ENCODE measurements at regions not wholly inside any gene's neighbourhood (a gene's known extent, or its start where the extent isn't known, plus 50 kb on each side); places are given as distances from the start of the nearest gene placed in this dataset.
A peak's percentile ranks its signal among the peaks of the same experiment; 100 is the strongest.

DNA sequence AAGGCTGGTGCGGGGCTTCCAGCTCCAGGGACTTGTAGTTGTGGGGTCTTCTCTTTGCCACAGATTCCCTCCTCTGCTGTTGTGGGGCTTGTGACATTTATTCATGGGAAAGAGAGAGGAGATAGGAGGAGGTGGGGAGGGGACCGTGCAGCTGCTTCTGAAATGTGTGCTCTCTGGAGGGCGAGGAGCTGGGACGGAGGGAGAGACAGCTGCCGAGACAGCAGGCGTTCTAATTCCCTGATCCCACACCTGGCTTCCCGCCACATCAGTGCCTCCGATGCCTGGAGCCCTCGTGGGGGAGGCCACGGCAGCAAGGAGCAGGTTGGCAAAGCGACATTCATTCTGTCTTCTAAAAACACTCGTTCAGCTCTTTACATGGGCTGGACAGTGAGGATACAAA is 164.4 kb downstream of the USP12 start:
- H3K27ac ChIP-seq (ENCODE audit: poor library complexity, severe bottlenecking), result no peak overlapping the region
- no peaks in the 10 kb centered on the region for H3K4me1 ChIP-seq (ENCODE audit: insufficient read depth, poor library complexity, severe bottlenecking)
- no peaks in the 10 kb centered on the region for H3K9me3 ChIP-seq (ENCODE audit: severe bottlenecking)
- no peaks in the 10 kb centered on the region for H3K36me3 ChIP-seq (ENCODE audit: low read depth)
- DNase-seq (ENCODE audit: low spot score) (no peak), ATAC-seq (ENCODE audit: low read depth) (no peak)
- peaks cover 5% of the 10 kb centered on the region for H3K27me3 ChIP-seq (ENCODE audit: insufficient read depth, poor library complexity, severe bottlenecking)
- H3K4me3 ChIP-seq (ENCODE audit: severe bottlenecking), result no peak overlapping the region
- TF ChIP-seq, protein P1, sequence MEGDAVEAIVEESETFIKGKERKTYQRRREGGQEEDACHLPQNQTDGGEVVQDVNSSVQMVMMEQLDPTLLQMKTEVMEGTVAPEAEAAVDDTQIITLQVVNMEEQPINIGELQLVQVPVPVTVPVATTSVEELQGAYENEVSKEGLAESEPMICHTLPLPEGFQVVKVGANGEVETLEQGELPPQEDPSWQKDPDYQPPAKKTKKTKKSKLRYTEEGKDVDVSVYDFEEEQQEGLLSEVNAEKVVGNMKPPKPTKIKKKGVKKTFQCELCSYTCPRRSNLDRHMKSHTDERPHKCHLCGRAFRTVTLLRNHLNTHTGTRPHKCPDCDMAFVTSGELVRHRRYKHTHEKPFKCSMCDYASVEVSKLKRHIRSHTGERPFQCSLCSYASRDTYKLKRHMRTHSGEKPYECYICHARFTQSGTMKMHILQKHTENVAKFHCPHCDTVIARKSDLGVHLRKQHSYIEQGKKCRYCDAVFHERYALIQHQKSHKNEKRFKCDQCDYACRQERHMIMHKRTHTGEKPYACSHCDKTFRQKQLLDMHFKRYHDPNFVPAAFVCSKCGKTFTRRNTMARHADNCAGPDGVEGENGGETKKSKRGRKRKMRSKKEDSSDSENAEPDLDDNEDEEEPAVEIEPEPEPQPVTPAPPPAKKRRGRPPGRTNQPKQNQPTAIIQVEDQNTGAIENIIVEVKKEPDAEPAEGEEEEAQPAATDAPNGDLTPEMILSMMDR (IDR thresholded peaks at IDR 0.05; ENCODE audit: poor library complexity, severe bottlenecking), result no peak

DNA sequence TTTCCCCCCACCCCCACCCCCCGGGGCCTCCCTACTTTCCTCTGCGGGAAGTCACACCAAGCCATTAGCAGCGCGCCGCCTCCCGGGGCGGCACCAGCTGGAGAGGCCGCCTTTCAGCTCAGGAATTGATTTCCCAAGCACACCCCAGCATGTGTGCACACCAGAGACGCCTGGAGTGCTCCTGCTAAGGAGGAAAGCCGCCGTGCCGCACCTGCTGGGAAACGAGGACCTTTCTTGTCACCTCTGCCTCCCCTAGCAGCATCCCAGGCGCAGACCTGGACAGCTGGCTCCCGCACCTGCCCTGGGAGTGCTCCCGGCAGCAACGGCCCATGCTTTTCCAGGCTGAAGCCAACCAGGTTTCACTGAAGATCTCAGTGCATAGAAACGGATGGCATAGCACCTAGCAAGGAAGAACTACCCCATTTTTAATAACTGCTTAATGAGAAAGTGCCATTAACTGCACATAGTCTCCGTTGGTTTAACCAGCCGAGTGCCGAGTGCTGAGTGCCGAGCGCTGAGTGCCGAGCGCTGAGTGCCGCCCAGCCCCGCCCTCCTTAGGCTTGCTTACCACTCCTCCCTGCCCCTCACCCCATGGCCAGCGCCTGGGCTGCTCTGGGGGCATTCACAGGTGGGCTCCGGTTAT is 165.0 kb downstream of the USP12 start:
- DNase-seq (ENCODE audit: low spot score), result no peak
- Histone ChIP-seq H3K36me3 (ENCODE audit: low read depth) (no peaks in the 10 kb centered on the region), H3K4me1 (ENCODE audit: insufficient read depth, poor library complexity, severe bottlenecking) (no peaks in the 10 kb centered on the region), H3K27me3 (ENCODE audit: insufficient read depth, poor library complexity, severe bottlenecking) (peaks cover 5% of the 10 kb centered on the region), H3K9me3 (ENCODE audit: severe bottlenecking) (no peaks in the 10 kb centered on the region), H3K27ac (ENCODE audit: poor library complexity, severe bottlenecking) (no peak overlapping the region), H3K4me3 (ENCODE audit: severe bottlenecking) (no peak overlapping the region)
- peak; percentile 35; the same call in 1 of the 3 replicates for ATAC-seq (ENCODE audit: low read depth)
- TF ChIP-seq, protein P1 (IDR thresholded peaks at IDR 0.05; ENCODE audit: poor library complexity, severe bottlenecking), result no peak

DNA sequence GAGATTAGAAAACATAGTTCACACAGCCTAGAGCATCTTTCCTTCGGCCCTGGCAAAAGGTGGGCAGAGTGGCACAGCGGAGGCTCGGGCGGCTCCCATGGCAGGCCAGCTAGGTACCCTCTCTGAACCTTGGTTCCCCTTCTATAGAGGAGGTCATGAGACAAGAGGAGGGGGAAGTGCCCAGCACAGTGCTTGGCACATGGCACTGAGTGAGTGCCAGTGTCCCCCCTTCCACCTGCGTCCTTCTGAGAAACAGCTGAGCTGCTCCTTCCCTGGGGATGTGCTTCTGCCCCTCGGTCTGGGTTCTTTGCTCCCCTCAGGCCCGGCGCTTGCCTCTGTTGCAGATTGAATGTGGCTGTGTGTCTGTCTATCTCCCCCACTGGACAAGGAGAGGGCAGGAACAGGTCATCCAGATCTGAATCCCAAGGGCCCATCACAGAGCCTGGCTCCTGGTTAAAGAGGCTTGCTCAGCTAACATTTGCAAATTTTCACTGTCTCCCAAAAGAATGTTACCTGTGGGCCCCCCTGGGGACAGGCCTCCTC is 165.6 kb downstream of the USP12 start:
- Histone ChIP-seq H3K4me3 (ENCODE audit: severe bottlenecking) (no peak overlapping the region), H3K9me3 (ENCODE audit: severe bottlenecking) (no peaks in the 10 kb centered on the region), H3K36me3 (ENCODE audit: low read depth) (no peaks in the 10 kb centered on the region), H3K27me3 (ENCODE audit: insufficient read depth, poor library complexity, severe bottlenecking) (peaks cover 5% of the 10 kb centered on the region), H3K27ac (ENCODE audit: poor library complexity, severe bottlenecking) (no peak overlapping the region), H3K4me1 (ENCODE audit: insufficient read depth, poor library complexity, severe bottlenecking) (no peaks in the 10 kb centered on the region)
- ATAC-seq (ENCODE audit: low read depth), result no peak
- DNase-seq (ENCODE audit: low spot score), result no peak
- TF ChIP-seq, protein P1 (IDR thresholded peaks at IDR 0.05; ENCODE audit: poor library complexity, severe bottlenecking), result no peak

DNA sequence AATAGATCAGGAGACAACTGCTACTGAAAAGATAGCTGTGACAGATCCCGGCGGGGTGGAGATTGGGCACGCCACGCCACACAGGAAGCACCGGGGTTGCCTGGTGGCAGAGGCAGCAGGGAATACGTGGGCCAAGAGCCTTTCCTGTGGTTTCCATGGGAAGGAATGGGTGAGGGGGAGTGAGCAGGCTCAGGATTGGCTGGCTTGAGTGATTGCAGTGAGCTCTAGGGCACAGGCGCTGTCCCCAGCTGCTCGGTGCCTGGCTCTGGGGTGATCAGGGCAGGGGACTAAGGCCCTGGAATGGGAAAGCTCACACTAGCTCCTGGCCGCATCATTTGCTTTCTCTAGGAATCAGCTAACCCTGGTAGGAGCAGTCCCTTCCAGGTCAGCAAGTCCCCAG is 166.1 kb downstream of the USP12 start:
- TF ChIP-seq, protein P1 (IDR thresholded peaks at IDR 0.05; ENCODE audit: poor library complexity, severe bottlenecking), result no peak
- H3K27ac ChIP-seq (ENCODE audit: poor library complexity, severe bottlenecking), result no peak overlapping the region
- no peak overlapping the region for H3K4me3 ChIP-seq (ENCODE audit: severe bottlenecking)
- peaks cover 5% of the 10 kb centered on the region for H3K27me3 ChIP-seq (ENCODE audit: insufficient read depth, poor library complexity, severe bottlenecking)
- no peaks in the 10 kb centered on the region for H3K36me3 ChIP-seq (ENCODE audit: low read depth)
- no peaks in the 10 kb centered on the region for H3K4me1 ChIP-seq (ENCODE audit: insufficient read depth, poor library complexity, severe bottlenecking)
- no peaks in the 10 kb centered on the region for H3K9me3 ChIP-seq (ENCODE audit: severe bottlenecking)
- ATAC-seq (ENCODE audit: low read depth) (no peak), DNase-seq (ENCODE audit: low spot score) (no peak)

DNA sequence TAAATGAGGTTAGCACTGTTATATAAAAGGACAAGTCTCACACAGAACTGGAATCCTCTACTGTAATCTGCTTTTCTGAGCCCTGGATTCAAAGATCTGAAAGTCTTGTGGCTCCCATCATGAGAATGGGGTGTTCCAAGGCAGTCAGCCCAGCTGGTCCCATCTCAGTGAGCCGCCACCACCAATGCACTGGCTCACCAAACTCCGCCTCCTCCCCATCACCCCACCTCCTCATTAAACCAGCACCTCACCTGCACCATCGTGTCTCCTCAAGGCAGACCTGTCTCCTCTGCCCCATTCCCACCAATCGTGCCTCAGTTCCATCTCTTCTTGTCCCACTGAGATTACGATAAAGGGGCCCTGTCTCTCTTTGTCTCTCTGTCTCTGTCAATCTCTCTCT is 166.7 kb downstream of the USP12 start:
- Histone ChIP-seq H3K27me3 (ENCODE audit: insufficient read depth, poor library complexity, severe bottlenecking) (peaks cover 5% of the 10 kb centered on the region), H3K9me3 (ENCODE audit: severe bottlenecking) (no peaks in the 10 kb centered on the region), H3K36me3 (ENCODE audit: low read depth) (no peaks in the 10 kb centered on the region), H3K4me3 (ENCODE audit: severe bottlenecking) (no peak overlapping the region), H3K4me1 (ENCODE audit: insufficient read depth, poor library complexity, severe bottlenecking) (no peaks in the 10 kb centered on the region), H3K27ac (ENCODE audit: poor library complexity, severe bottlenecking) (no peak overlapping the region)
- no peak for ATAC-seq (ENCODE audit: low read depth)
- TF ChIP-seq, protein P1 (IDR thresholded peaks at IDR 0.05; ENCODE audit: poor library complexity, severe bottlenecking), result no peak
- no peak for DNase-seq (ENCODE audit: low spot score)
